ENCODE measurements at regions not wholly inside any gene's neighbourhood (a gene's known extent, or its start where the extent isn't known, plus 50 kb on each side); places are given as distances from the start of the nearest gene placed in this dataset.
"Not testable (repeated sequence)": the region's sequence is repeated elsewhere in the genome, so short reads cannot be mapped to it uniquely, and the experiment has no call there.

GRCh38 chr18:46239998-46240397 lies 135.8 kb downstream of the HAUS1 start:
- no peak for DNase-seq (ENCODE audit: low spot score)
- peak; percentile 67 for ATAC-seq
- Mint-ChIP-seq H3K27ac (no peak overlapping the region), H3K4me3 (no peak overlapping the region), H3K9me3 (no peaks in the 10 kb centered on the region), H3K27me3 (ENCODE audit: low read depth) (no peaks in the 10 kb centered on the region), H3K36me3 (0 out of 2 replicates have a peak, but pooled peaks cover 3% of the 10 kb centered on the region), H3K4me1 (peaks cover 40% of the 10 kb centered on the region)
- CTCF ChIA-PET = interaction anchor here (1.2 to 1.8 kb wide), 2 partner anchors 67 to 73 kb away, joined by 3 to 15 read pairs; a partner anchor contains a TSS
- TF ChIP-seq NFE2L1 (CRISPR knock-in tag; IDR thresholded peaks at IDR 0.05) = no peak
- no peak for TF ChIP-seq ZNF512 (CRISPR knock-in tag; IDR thresholded peaks at IDR 0.05; ENCODE audit: borderline replicate concordance)
- no peak for TF ChIP-seq MXD4 (CRISPR knock-in tag; IDR thresholded peaks at IDR 0.05; ENCODE audit: borderline replicate concordance)
- no peak for TF ChIP-seq GRHL2 (CRISPR knock-in tag; IDR thresholded peaks at IDR 0.05; ENCODE audit: insufficient replicate concordance, severe bottlenecking)
- no peak for TF ChIP-seq ATF3 (CRISPR knock-in tag; conservative IDR thresholded peaks at IDR 0.05)
- TF ChIP-seq JAZF1 (CRISPR knock-in tag; IDR thresholded peaks at IDR 0.05) = no peak
- no peak for TF ChIP-seq MAX (CRISPR knock-in tag; IDR thresholded peaks at IDR 0.05)
- no peak for TF ChIP-seq ESRRA (CRISPR knock-in tag; IDR thresholded peaks at IDR 0.05; ENCODE audit: borderline replicate concordance)
- POLR2A ChIA-PET = no interaction called here

- H3K9me3 Mint-ChIP-seq; H3K4me3 Mint-ChIP-seq; H3K27me3 Mint-ChIP-seq (ENCODE audit: low read depth); POLR2A ChIA-PET; CTCF ChIA-PET; H3K27ac Mint-ChIP-seq; DNase-seq (ENCODE audit: low spot score); H3K36me3 Mint-ChIP-seq; ATAC-seq: not testable (repeated sequence)
- peaks cover 42% of the 10 kb centered on the region for H3K4me1 Mint-ChIP-seq
Measured at GRCh38 chr18:46241393-46241792, 137.2 kb downstream of the HAUS1 start.

GRCh38 chr18:46242183-46242582 lies 138.0 kb downstream of the HAUS1 start:
- H3K27ac Mint-ChIP-seq = no peak overlapping the region
- H3K27me3 Mint-ChIP-seq (ENCODE audit: low read depth) = no peaks in the 10 kb centered on the region
- no peak for TF ChIP-seq PREB (CRISPR knock-in tag; IDR thresholded peaks at IDR 0.05; ENCODE audit: borderline replicate concordance)
- TF ChIP-seq MLX (CRISPR knock-in tag; IDR thresholded peaks at IDR 0.05) = no peak
- no peak for TF ChIP-seq JUN (CRISPR knock-in tag; IDR thresholded peaks at IDR 0.05)
- TF ChIP-seq USF1 (CRISPR knock-in tag; IDR thresholded peaks at IDR 0.05) = no peak
- no peak for TF ChIP-seq ZNF121 (CRISPR knock-in tag; IDR thresholded peaks at IDR 0.05)
- TF ChIP-seq ZMAT4 (CRISPR knock-in tag; IDR thresholded peaks at IDR 0.05) = no peak
- no peak for TF ChIP-seq GRHL2 (CRISPR knock-in tag; IDR thresholded peaks at IDR 0.05; ENCODE audit: insufficient replicate concordance, severe bottlenecking)
- TF ChIP-seq ARID4B (CRISPR knock-in tag; IDR thresholded peaks at IDR 0.05; ENCODE audit: borderline replicate concordance) = no peak
- no peak for TF ChIP-seq ZNF423 (CRISPR knock-in tag; IDR thresholded peaks at IDR 0.05)
- TF ChIP-seq SP1 (CRISPR knock-in tag; conservative IDR thresholded peaks at IDR 0.05) = no peak
- no peak for DNase-seq (ENCODE audit: low spot score)
- no peak for ATAC-seq
- POLR2A ChIA-PET = no interaction called here
- CTCF ChIA-PET = no interaction called here
- no peaks in the 10 kb centered on the region for H3K9me3 Mint-ChIP-seq
- no peak overlapping the region for H3K4me3 Mint-ChIP-seq
- H3K36me3 Mint-ChIP-seq = 0 out of 2 replicates have a peak, but pooled peaks cover under 1% of the 10 kb centered on the region
- H3K4me1 Mint-ChIP-seq = peaks cover 42% of the 10 kb centered on the region
